CD4-positive, CD25-positive, alpha-beta regulatory T cell (primary cell): ENCODE measurements at regions not wholly inside any gene's neighbourhood (a gene's known extent, or its start where the extent isn't known, plus 50 kb on each side); places are given as distances from the start of the nearest gene placed in this dataset.

Experiments used
- ATAC-seq, 2 donors: fragments of 150-1000 bp; cut with Tn5 transposase; one replicate each; pipeline ENCODE4 v1.10.0; 2021; ENCODE audit warnings: low read depth in 2 of 2, moderate number of reproducible peaks in 2 of 2, moderate library complexity in 1 of 2
- DNase-seq, 3 donors: peaks; one replicate each; pipeline versions ENCODE4 v3.0.0 to v3.0.0-alpha.2; 2012 to 2022; ENCODE audit warnings: mixed read lengths in 1 of 3
- H3K27ac ChIP-seq: one replicate; pipeline ENCODE4 v1.7.0; 2013; ENCODE audit warnings: mild to moderate bottlenecking, low read length; ENCODE audit not compliant: insufficient read depth, poor library complexity, severe bottlenecking
- H3K27me3 ChIP-seq: one replicate; pipeline ENCODE4 v1.7.0; 2013; ENCODE audit warnings: low read length; ENCODE audit not compliant: control insufficient read depth, insufficient read depth
- H3K36me3 ChIP-seq: one replicate; pipeline ENCODE4 v1.7.0; 2013; ENCODE audit warnings: mild to moderate bottlenecking, low read length, moderate library complexity; ENCODE audit not compliant: control insufficient read depth, insufficient read depth
- H3K4me1 ChIP-seq: 2 replicates; pipeline ENCODE4 v1.7.0; 2013; ENCODE audit warnings: mild to moderate bottlenecking, low read length; ENCODE audit not compliant: insufficient read depth, control insufficient read depth, poor library complexity, severe bottlenecking
- H3K4me3 ChIP-seq: one replicate; pipeline ENCODE4 v1.7.0; 2013; ENCODE audit warnings: low read depth, mild to moderate bottlenecking, low read length, moderate library complexity
- H3K9me3 ChIP-seq, 2 experiments: 1 replicate in 1 of 2; 2 replicates in 1 of 2; pipeline ENCODE4 v1.7.0; 2013; ENCODE audit warnings: low read length in 2 of 2, mild to moderate bottlenecking in 1 of 2, moderate library complexity in 1 of 2; ENCODE audit not compliant: control insufficient read depth in 2 of 2
- H3K27ac Mint-ChIP-seq, 3 donors: one replicate each; pipeline ENCODE4 v1.8.0; 2020 to 2022; ENCODE audit warnings: mild to moderate bottlenecking in 3 of 3, mixed read lengths in 3 of 3, moderate library complexity in 2 of 3
- H3K27me3 Mint-ChIP-seq: one replicate; pipeline ENCODE4 v1.8.0; 2022; ENCODE audit warnings: mild to moderate bottlenecking, mixed read lengths
- H3K36me3 Mint-ChIP-seq: one replicate; pipeline ENCODE4 v1.8.0; 2020; ENCODE audit warnings: mixed read lengths
- H3K4me1 Mint-ChIP-seq, 4 donors: one replicate each; pipeline ENCODE4 v1.8.0; 2020 to 2022; ENCODE audit warnings: mixed read lengths in 4 of 4, mild to moderate bottlenecking in 1 of 4
- H3K4me3 Mint-ChIP-seq, 4 donors: one replicate each; pipeline ENCODE4 v1.8.0; 2020 to 2022; ENCODE audit warnings: mild to moderate bottlenecking in 4 of 4, mixed read lengths in 4 of 4, moderate library complexity in 3 of 4
- H3K9me3 Mint-ChIP-seq, 7 donors: one replicate each; pipeline ENCODE4 v1.8.0; 2020 to 2022; ENCODE audit warnings: mixed read lengths in 7 of 7, mild to moderate bottlenecking in 3 of 7, moderate library complexity in 2 of 7

DNA sequence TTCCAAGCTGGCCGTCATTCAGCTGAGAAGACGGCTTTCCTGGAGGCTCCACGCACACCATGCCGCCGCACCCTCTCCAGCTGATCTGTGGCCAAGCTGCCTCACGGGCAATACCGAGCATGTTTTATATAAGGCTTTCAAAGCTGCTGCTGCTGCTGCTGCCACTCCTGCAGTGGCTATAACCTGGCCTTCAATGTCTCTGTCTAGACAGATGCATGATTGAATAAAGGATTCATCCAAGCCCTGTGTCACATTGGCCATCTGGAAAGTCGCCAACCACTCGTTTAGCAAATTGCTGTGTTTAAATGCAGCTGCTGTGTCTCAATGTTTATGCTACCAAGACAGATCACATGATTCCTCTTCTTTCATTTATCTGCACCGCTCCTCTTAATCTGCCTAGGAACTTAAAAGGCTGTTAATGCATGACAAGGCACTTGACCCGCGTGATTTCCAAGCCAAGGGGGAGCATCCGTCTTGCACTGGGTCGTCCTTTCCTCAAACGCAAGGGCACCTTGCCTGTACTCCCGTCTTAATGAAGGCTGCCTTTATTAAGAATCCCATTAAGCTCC is 114.3 kb downstream of the TEX26 start:
- Mint-ChIP-seq H3K27ac (peak overlapping the region in 1 of 3 donors; percentile 70), H3K9me3 (no peaks in the 10 kb centered on the region), H3K36me3 (no peaks in the 10 kb centered on the region), H3K4me3 (no peak overlapping the region), H3K27me3 (peaks cover 6% of the 10 kb centered on the region), H3K4me1 (peaks cover 0 to 15% (median 9%) of the 10 kb centered on the region in 4 donors)
- Histone ChIP-seq H3K27me3 (no peaks in the 10 kb centered on the region), H3K4me1 (peaks cover 26% of the 10 kb centered on the region), H3K4me3 (no peak overlapping the region), H3K27ac (no peak overlapping the region), H3K36me3 (no peaks in the 10 kb centered on the region), H3K9me3 (no peaks in the 10 kb centered on the region)
- DNase-seq, result no peak
- ATAC-seq, result no peak

DNA sequence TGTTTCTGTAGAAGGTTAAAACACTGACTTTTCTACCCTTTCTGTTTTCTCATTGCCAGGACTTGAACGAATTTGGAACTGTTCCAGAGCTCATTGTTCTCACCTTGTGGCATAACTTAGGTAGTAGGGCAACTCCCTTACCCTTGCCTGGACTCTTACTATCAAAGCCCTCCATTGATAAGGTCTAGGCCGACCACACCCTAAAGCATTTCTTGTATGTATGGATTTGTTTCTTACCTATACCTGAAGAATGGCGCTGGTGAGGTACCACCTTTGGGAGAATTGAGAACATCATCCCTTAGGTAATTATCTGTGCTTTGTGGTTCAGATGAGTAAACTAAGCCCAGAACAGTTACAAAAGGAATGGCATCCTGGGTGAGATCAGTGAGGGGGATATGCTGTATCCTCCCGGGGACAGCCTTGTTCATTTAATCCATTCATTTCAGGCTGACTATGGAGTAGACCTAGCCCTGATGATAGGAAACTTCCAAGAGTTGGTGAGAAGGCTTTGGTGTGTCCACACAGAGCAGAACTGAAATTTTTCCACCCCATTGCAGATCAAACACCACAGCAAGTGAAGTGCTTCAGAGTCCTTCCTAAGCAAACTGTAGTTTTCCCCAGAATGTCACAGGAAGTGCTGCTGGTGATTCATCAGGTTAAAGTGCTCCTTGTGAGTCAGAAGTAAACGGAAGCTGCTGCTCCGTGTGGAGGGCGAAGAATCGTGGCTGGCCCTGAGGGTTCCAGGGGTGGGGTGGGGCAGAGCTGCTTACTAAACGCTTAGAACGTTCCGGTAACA is 113.0 kb downstream of the TEX26 start:
- Histone ChIP-seq H3K36me3 (no peaks in the 10 kb centered on the region), H3K9me3 (no peaks in the 10 kb centered on the region), H3K4me1 (peaks cover 26% of the 10 kb centered on the region), H3K27me3 (no peaks in the 10 kb centered on the region), H3K4me3 (peak overlapping the region; percentile 48), H3K27ac (peak overlapping the region; percentile 53)
- Mint-ChIP-seq H3K4me1 (peaks cover 0 to 15% (median 6%) of the 10 kb centered on the region in 4 donors), H3K36me3 (no peaks in the 10 kb centered on the region), H3K27ac (peak overlapping the region; percentile 69 to 87 (median 70)), H3K4me3 (peak overlapping the region; percentile 11 to 62 (median 35)), H3K27me3 (peaks cover 6% of the 10 kb centered on the region), H3K9me3 (no peaks in the 10 kb centered on the region)
- DNase-seq (peak in 2 of 3 donors; percentile 31 to 85), ATAC-seq (peak; percentile 76 to 79)

DNA sequence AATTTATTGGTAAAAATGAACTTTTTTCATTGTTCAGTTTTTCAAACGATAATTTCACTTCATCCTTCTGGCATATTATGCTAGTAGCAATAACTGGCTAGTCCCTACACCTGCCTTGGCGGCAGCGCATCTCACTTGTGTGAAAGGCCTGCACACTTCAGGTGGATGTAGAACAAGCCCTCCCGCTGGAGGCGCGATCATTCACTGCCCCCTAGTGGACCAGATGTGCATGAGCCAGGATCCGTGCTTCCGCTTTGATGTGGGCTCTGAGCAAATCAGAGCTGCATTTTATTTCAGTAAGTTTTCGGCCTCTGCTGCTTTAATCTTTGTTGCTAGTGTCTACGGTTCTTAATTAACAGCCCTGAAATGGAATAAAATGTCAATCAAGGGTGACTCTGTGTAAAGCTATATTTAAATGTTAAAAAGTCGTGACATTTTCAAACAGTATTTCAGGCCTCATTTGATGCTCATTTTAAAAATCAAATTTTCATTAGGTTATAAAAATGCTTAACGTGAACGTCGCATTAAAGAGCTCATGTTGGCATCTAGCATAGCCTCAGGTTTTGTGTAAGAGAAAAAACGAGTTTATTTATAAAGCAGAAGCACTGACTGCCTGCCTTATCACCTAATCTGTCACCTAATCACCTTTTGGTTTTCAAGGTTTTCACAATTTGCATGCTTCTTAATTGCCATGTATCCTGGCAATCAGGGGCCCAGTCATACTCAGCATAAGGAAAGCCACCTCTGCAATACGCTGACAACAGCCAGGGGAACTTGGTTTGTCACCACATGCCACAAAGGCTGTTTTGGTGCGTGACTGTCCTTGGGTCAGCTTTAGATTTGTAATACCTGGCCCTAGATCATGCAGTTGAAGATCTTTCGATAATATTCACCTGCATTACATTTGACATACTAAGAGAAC is 112.2 kb downstream of the TEX26 start:
- H3K27ac ChIP-seq, result peak overlapping the region; percentile 53
- H3K36me3 ChIP-seq, result no peaks in the 10 kb centered on the region
- no peaks in the 10 kb centered on the region for H3K27me3 ChIP-seq
- Mint-ChIP-seq H3K27ac (peak overlapping the region; percentile 69 to 87 (median 70)), H3K36me3 (no peaks in the 10 kb centered on the region), H3K4me3 (peak overlapping the region in 3 of 4 donors; percentile 4 to 68 (median 11)), H3K9me3 (no peaks in the 10 kb centered on the region), H3K27me3 (peaks cover 6% of the 10 kb centered on the region), H3K4me1 (peaks cover 1 to 18% (median 11%) of the 10 kb centered on the region in 4 donors)
- H3K4me3 ChIP-seq, result peak overlapping the region; percentile 35
- peak; percentile 59 to 92 (median 76) for DNase-seq
- peak; percentile 85 to 86 for ATAC-seq
- H3K9me3 ChIP-seq, result no peaks in the 10 kb centered on the region
- peaks cover 28% of the 10 kb centered on the region for H3K4me1 ChIP-seq

DNA sequence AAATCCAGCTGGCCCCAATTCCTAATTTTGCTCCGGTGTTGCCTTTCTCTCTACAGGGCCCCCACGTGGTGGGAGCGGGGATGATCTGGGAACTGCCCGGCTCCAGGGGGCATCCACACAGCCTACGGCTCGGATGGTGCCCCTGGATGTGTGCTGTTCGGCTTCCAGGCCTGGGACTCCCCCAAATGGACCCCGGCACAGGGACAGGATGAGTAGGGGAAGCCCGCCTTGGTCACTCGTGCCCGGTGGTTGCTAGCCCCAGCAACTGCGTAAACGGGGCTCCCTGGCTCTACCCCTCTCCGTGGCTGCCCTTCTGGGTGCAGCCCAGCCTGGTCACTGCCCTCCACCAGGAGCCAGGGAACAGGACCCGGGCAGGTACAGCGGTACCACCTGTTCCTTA is 111.5 kb downstream of the TEX26 start:
- H3K27me3 Mint-ChIP-seq, result peaks cover 6% of the 10 kb centered on the region
- Histone ChIP-seq H3K36me3 (no peaks in the 10 kb centered on the region), H3K9me3 (no peaks in the 10 kb centered on the region), H3K27ac (no peak overlapping the region), H3K27me3 (no peaks in the 10 kb centered on the region), H3K4me1 (peaks cover 35% of the 10 kb centered on the region), H3K4me3 (no peak overlapping the region)
- no peaks in the 10 kb centered on the region for H3K36me3 Mint-ChIP-seq
- no peak for ATAC-seq
- peak overlapping the region in 2 of 3 donors; percentile 67 to 69 for H3K27ac Mint-ChIP-seq
- H3K4me3 Mint-ChIP-seq, result peak overlapping the region in 2 of 4 donors; percentile 7 to 68
- H3K9me3 Mint-ChIP-seq, result no peaks in the 10 kb centered on the region
- peaks cover 8 to 24% (median 17%) of the 10 kb centered on the region in 4 donors for H3K4me1 Mint-ChIP-seq
- no peak for DNase-seq

GRCh38 chr13:31042481-31043165 is 110.2 kb downstream of the TEX26 start:
- no peaks in the 10 kb centered on the region for H3K36me3 Mint-ChIP-seq
- no peak for ATAC-seq
- Histone ChIP-seq H3K36me3 (no peaks in the 10 kb centered on the region), H3K4me3 (no peak overlapping the region), H3K27ac (no peak overlapping the region), H3K4me1 (peaks cover 37% of the 10 kb centered on the region), H3K9me3 (no peaks in the 10 kb centered on the region), H3K27me3 (no peaks in the 10 kb centered on the region)
- peaks cover 12 to 33% (median 21%) of the 10 kb centered on the region in 4 donors for H3K4me1 Mint-ChIP-seq
- peak overlapping the region in 1 of 4 donors; percentile 36 for H3K4me3 Mint-ChIP-seq
- DNase-seq, result peak in 1 of 3 donors; percentile 47
- peak overlapping the region in 1 of 3 donors; percentile 68 for H3K27ac Mint-ChIP-seq
- H3K9me3 Mint-ChIP-seq, result peaks cover 0 to under 1% (median 0%) of the 10 kb centered on the region in 7 donors
- peaks cover 6% of the 10 kb centered on the region for H3K27me3 Mint-ChIP-seq

GRCh38 chr13:31042049-31042448 is 109.6 kb downstream of the TEX26 start:
- no peak overlapping the region for H3K4me3 ChIP-seq
- DNase-seq (no peak), ATAC-seq (no peak)
- H3K36me3 ChIP-seq, result no peaks in the 10 kb centered on the region
- H3K27ac Mint-ChIP-seq, result no peak overlapping the region
- H3K27me3 Mint-ChIP-seq, result peaks cover 6% of the 10 kb centered on the region
- peaks cover 0 to 1% (median 0%) of the 10 kb centered on the region in 7 donors for H3K9me3 Mint-ChIP-seq
- no peaks in the 10 kb centered on the region for H3K36me3 Mint-ChIP-seq
- no peaks in the 10 kb centered on the region for H3K27me3 ChIP-seq
- H3K27ac ChIP-seq, result no peak overlapping the region
- peaks cover 37% of the 10 kb centered on the region for H3K4me1 ChIP-seq
- H3K9me3 ChIP-seq, result no peaks in the 10 kb centered on the region
- peaks cover 12 to 37% (median 21%) of the 10 kb centered on the region in 4 donors for H3K4me1 Mint-ChIP-seq
- no peak overlapping the region for H3K4me3 Mint-ChIP-seq
